ENCODE measurements at regions not wholly inside any gene's neighbourhood (a gene's known extent, or its start where the extent isn't known, plus 50 kb on each side); places are given as distances from the start of the nearest gene placed in this dataset.

DNA sequence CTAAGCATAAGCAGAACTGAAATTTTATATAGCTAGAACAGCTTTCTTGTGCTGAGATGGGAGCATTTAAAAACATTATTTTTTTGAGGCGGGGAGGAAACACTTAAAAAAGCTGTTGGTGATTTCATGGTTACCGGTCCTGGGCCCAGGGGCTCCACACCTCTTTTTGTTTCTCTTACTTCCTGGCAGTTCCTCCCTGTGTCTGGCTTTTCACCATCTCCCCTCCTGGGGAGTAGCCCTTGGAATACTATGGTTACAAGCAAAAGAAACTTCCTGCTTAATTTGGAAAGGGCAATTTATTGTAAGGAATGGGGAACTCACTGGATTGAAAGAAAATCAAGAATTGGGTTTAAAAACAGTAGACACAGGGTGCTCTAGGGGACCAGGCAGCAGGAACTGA, 105.1 kb downstream of the SLC24A2 start:
- Histone ChIP-seq H3K4me3 (ENCODE audit: insufficient read depth, low read length, poor library complexity, severe bottlenecking) (no peak overlapping the region), H3K9ac (ENCODE audit: low read length) (no peak overlapping the region), H3K9me2 (replicated peaks; ENCODE audit: insufficient read depth, low read length) (no peaks in the 10 kb centered on the region), H3K4me2 (ENCODE audit: low read depth, low read length, poor library complexity, severe bottlenecking) (no peak overlapping the region), H3K27ac (ENCODE audit: low read depth, low read length) (no peak overlapping the region), H3F3A (ENCODE audit: insufficient read depth) (no peaks in the 10 kb centered on the region), H3K36me3 (ENCODE audit: low read length) (no peaks in the 10 kb centered on the region), H3K79me2 (ENCODE audit: insufficient read depth, low read length) (no peaks in the 10 kb centered on the region), H2AFZ (ENCODE audit: low read depth, low read length, severe bottlenecking) (no peak overlapping the region), H3K9me3 (ENCODE audit: insufficient read depth, low read length) (no peaks in the 10 kb centered on the region), H3K27me3 (ENCODE audit: low read length) (no peaks in the 10 kb centered on the region), H4K20me1 (ENCODE audit: low read depth, low read length) (no peaks in the 10 kb centered on the region)
- TF ChIP-seq, protein P1, sequence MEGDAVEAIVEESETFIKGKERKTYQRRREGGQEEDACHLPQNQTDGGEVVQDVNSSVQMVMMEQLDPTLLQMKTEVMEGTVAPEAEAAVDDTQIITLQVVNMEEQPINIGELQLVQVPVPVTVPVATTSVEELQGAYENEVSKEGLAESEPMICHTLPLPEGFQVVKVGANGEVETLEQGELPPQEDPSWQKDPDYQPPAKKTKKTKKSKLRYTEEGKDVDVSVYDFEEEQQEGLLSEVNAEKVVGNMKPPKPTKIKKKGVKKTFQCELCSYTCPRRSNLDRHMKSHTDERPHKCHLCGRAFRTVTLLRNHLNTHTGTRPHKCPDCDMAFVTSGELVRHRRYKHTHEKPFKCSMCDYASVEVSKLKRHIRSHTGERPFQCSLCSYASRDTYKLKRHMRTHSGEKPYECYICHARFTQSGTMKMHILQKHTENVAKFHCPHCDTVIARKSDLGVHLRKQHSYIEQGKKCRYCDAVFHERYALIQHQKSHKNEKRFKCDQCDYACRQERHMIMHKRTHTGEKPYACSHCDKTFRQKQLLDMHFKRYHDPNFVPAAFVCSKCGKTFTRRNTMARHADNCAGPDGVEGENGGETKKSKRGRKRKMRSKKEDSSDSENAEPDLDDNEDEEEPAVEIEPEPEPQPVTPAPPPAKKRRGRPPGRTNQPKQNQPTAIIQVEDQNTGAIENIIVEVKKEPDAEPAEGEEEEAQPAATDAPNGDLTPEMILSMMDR (IDR thresholded peaks at IDR 0.05; ENCODE audit: insufficient read depth, low read length, poor library complexity, severe bottlenecking): no peak
- TF ChIP-seq EZH2phosphoT487 (conservative IDR thresholded peaks at IDR 0.05; ENCODE audit: low read length): no peak

DNA sequence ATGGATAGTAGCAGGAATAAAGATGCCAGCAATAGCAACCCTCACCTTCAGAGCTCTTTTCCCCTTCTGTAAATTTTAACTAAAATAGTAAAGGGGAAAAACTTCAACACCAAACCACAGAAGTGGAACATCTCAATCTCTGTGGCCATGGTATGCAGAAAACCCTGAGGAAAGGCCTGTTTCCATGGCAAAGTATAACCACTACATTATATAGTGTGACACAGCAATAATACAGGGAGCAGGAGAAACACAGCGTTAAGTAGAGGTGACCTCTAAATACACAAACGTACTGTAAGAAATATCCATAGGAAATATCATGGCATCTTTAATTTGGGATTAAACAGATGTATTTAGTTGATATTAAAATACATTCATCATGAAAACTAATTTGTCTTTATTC, 106.4 kb downstream of the SLC24A2 start:
- no peak for TF ChIP-seq EZH2phosphoT487 (conservative IDR thresholded peaks at IDR 0.05; ENCODE audit: low read length)
- TF ChIP-seq, protein P1 (IDR thresholded peaks at IDR 0.05; ENCODE audit: insufficient read depth, low read length, poor library complexity, severe bottlenecking): no peak
- Histone ChIP-seq H3K79me2 (ENCODE audit: insufficient read depth, low read length) (no peaks in the 10 kb centered on the region), H3K4me3 (ENCODE audit: insufficient read depth, low read length, poor library complexity, severe bottlenecking) (no peak overlapping the region), H3K36me3 (ENCODE audit: low read length) (no peaks in the 10 kb centered on the region), H3K4me2 (ENCODE audit: low read depth, low read length, poor library complexity, severe bottlenecking) (no peak overlapping the region), H3K27me3 (ENCODE audit: low read length) (no peaks in the 10 kb centered on the region; the same call in 1 of the 2 replicates), H3K9ac (ENCODE audit: low read length) (no peak overlapping the region), H4K20me1 (ENCODE audit: low read depth, low read length) (no peaks in the 10 kb centered on the region), H3K27ac (ENCODE audit: low read depth, low read length) (no peak overlapping the region), H2AFZ (ENCODE audit: low read depth, low read length, severe bottlenecking) (no peak overlapping the region), H3F3A (ENCODE audit: insufficient read depth) (no peaks in the 10 kb centered on the region), H3K9me3 (ENCODE audit: insufficient read depth, low read length) (no peaks in the 10 kb centered on the region), H3K9me2 (replicated peaks; ENCODE audit: insufficient read depth, low read length) (no peaks in the 10 kb centered on the region)

DNA sequence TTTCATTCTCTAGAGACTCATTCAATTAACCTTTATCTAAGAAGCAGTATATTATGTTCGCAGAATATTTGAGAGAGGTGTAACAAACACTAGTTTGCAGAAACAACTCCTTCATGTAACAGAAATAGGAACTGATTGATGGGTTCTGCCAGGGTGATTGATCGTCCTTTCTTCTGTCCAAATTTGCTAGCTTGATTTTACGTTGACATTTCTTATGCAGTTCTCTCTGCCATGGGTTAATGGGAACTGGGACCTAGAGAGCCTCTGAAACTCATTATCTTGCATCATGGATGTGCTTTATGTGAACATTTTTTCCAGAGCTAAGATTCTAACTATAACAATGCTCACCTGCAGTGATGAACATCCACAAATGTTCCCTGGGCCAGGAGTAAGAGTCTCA, 107.0 kb downstream of the SLC24A2 start:
- H3K9me3 ChIP-seq (ENCODE audit: insufficient read depth, low read length): no peaks in the 10 kb centered on the region
- H3F3A ChIP-seq (ENCODE audit: insufficient read depth): no peaks in the 10 kb centered on the region
- H2AFZ ChIP-seq (ENCODE audit: low read depth, low read length, severe bottlenecking): no peak overlapping the region
- H3K27ac ChIP-seq (ENCODE audit: low read depth, low read length): no peak overlapping the region
- H3K27me3 ChIP-seq (ENCODE audit: low read length): no peaks in the 10 kb centered on the region; the same call in 1 of the 2 replicates
- no peak overlapping the region for H3K4me2 ChIP-seq (ENCODE audit: low read depth, low read length, poor library complexity, severe bottlenecking)
- H3K9me2 ChIP-seq (replicated peaks; ENCODE audit: insufficient read depth, low read length): no peaks in the 10 kb centered on the region
- no peak overlapping the region for H3K9ac ChIP-seq (ENCODE audit: low read length)
- H3K4me3 ChIP-seq (ENCODE audit: insufficient read depth, low read length, poor library complexity, severe bottlenecking): no peak overlapping the region
- no peaks in the 10 kb centered on the region for H3K36me3 ChIP-seq (ENCODE audit: low read length)
- TF ChIP-seq, protein P1 (IDR thresholded peaks at IDR 0.05; ENCODE audit: insufficient read depth, low read length, poor library complexity, severe bottlenecking): no peak
- no peak for TF ChIP-seq EZH2phosphoT487 (conservative IDR thresholded peaks at IDR 0.05; ENCODE audit: low read length)
- no peaks in the 10 kb centered on the region for H4K20me1 ChIP-seq (ENCODE audit: low read depth, low read length)
- H3K79me2 ChIP-seq (ENCODE audit: insufficient read depth, low read length): no peaks in the 10 kb centered on the region

All from SU-DHL-6 (cell line).